IMR-90 (cell line): ENCODE measurements at regions not wholly inside any gene's neighbourhood (a gene's known extent, or its start where the extent isn't known, plus 50 kb on each side); places are given as distances from the start of the nearest gene placed in this dataset.

Experiments used
- ATAC-seq: fragments of 200-7000 bp; cut with Tn5 transposase; 2 replicates; pipeline ENCODE4 v1.9.1; 2020; ENCODE audit warnings: low read depth, mild to moderate bottlenecking, moderate library complexity
- BruUV-seq: library from RNA; stranded (reverse); fragments of 400-500 nt; replicated peaks from 2 replicates; lab custom pipeline; 2021; lab: Mats Ljungman, UMichigan
- CTCF ChIA-PET: fragments of 300-600 bp; formaldehyde crosslinking; extraction: SDS; loops from one replicate; lab custom pipeline; 2021; ENCODE audit warnings: antibody characterized with exemption; lab: Yijun Ruan, JAX
- POLR2A ChIA-PET: fragments of 300-600 bp; sonication (Branson Sonifier 250); formaldehyde crosslinking; loops from one replicate; lab custom pipeline; 2022; ENCODE audit warnings: antibody characterized with exemption; ENCODE audit not compliant: unreplicated experiment; lab: Charles Lee
- DNase-seq: peaks from one replicate; pipeline ENCODE4 v3.0.0; 2013
- H2AFZ ChIP-seq: replicated peaks from 2 replicates; pipeline ENCODE3; 2013; ENCODE audit warnings: low read length, mild to moderate bottlenecking; ENCODE audit not compliant: poor library complexity
- H2AK5ac ChIP-seq: 2 replicates; pipeline ENCODE4 v1.6.1; 2013; ENCODE audit warnings: low read depth, low read length, inconsistent platforms
- H2AK9ac ChIP-seq: replicated peaks from 2 replicates; pipeline ENCODE3; 2013; ENCODE audit warnings: mild to moderate bottlenecking, low read depth, low read length, moderate library complexity; ENCODE audit not compliant: poor library complexity
- H2BK120ac ChIP-seq: 2 replicates; pipeline ENCODE4 v1.6.1; 2013; ENCODE audit warnings: low read depth, low read length, inconsistent platforms
- H2BK15ac ChIP-seq: 3 replicates; pipeline ENCODE4 v1.6.1; 2013; ENCODE audit warnings: low read depth, low read length, inconsistent platforms
- H2BK20ac ChIP-seq: 2 replicates; pipeline ENCODE4 v1.6.1; 2013; ENCODE audit warnings: low read depth, mild to moderate bottlenecking, inconsistent platforms, low read length, moderate library complexity
- H2BK5ac ChIP-seq: 2 replicates; pipeline ENCODE4 v1.6.1; 2013; ENCODE audit warnings: mild to moderate bottlenecking, low read depth, low read length, inconsistent platforms; ENCODE audit not compliant: poor library complexity, severe bottlenecking
- H3K14ac ChIP-seq: replicated peaks from 2 replicates; pipeline ENCODE4 v1.6.1; 2013; ENCODE audit warnings: low read depth, low read length, inconsistent platforms
- H3K18ac ChIP-seq: 2 replicates; pipeline ENCODE4 v1.6.1; 2013; ENCODE audit warnings: low read depth, low read length, control low read depth
- H3K23ac ChIP-seq: 2 replicates; pipeline ENCODE4 v1.6.1; 2013; ENCODE audit warnings: low read depth, low read length, inconsistent platforms
- H3K27ac ChIP-seq: 2 replicates; pipeline ENCODE4 v1.5.1; 2013; ENCODE audit warnings: mild to moderate bottlenecking, control low read depth, low read length; ENCODE audit not compliant: insufficient read depth
- H3K27me3 ChIP-seq: 2 replicates; pipeline ENCODE4 v1.6.1; 2013; ENCODE audit warnings: low read length; ENCODE audit not compliant: control insufficient read depth, insufficient read depth
- H3K36me3 ChIP-seq: 2 replicates; pipeline ENCODE4 v1.6.1; 2013; ENCODE audit warnings: low read length, mixed read lengths; ENCODE audit not compliant: control insufficient read depth, insufficient read depth
- H3K4ac ChIP-seq: 2 replicates; pipeline ENCODE4 v1.6.1; 2013; ENCODE audit warnings: low read depth, low read length, inconsistent platforms
- H3K4me1 ChIP-seq: 2 replicates; pipeline ENCODE4 v1.6.1; 2013; ENCODE audit warnings: low read length, mixed read lengths; ENCODE audit not compliant: control insufficient read depth, insufficient read depth
- H3K4me2 ChIP-seq: 2 replicates; pipeline ENCODE4 v1.6.1; 2013; ENCODE audit warnings: low read depth, mild to moderate bottlenecking, control low read depth, low read length, moderate library complexity
- H3K4me3 ChIP-seq: 2 replicates; pipeline ENCODE4 v1.5.1; 2013; ENCODE audit warnings: low read depth, mild to moderate bottlenecking, control low read depth, low read length, moderate library complexity; ENCODE audit not compliant: insufficient read depth
- H3K56ac ChIP-seq: 2 replicates; pipeline ENCODE4 v1.6.1; 2013; ENCODE audit warnings: low read length, inconsistent platforms; ENCODE audit not compliant: insufficient read depth; ENCODE audit errors: extremely low read depth
- H3K79me1 ChIP-seq, 2 experiments: 2 replicates each; pipeline ENCODE4 v1.6.1; 2013; ENCODE audit warnings: low read length in 2 of 2, inconsistent platforms in 1 of 2, low read depth in 1 of 2
- H3K9ac ChIP-seq: 2 replicates; pipeline ENCODE4 v1.6.1; 2013; ENCODE audit warnings: low read depth, low read length, control low read depth
- H3K9me1 ChIP-seq: 2 replicates; pipeline ENCODE4 v1.6.1; 2013; ENCODE audit warnings: low read length, inconsistent platforms; ENCODE audit not compliant: insufficient read depth
- H3K9me3 ChIP-seq: 2 replicates; pipeline ENCODE4 v1.6.1; 2013; ENCODE audit warnings: low read length; ENCODE audit not compliant: control insufficient read depth, insufficient read depth
- H4K20me1 ChIP-seq: 2 replicates; pipeline ENCODE4 v1.6.1; 2013; ENCODE audit warnings: low read length, inconsistent platforms; ENCODE audit not compliant: insufficient read depth
- H4K5ac ChIP-seq: 2 replicates; pipeline ENCODE4 v1.6.1; 2013; ENCODE audit warnings: mild to moderate bottlenecking, low read depth, low read length, control low read depth
- H4K8ac ChIP-seq, 2 experiments: 2 replicates each; pipeline ENCODE4 v1.6.1; 2013; ENCODE audit warnings: low read depth in 2 of 2, low read length in 2 of 2, control low read depth in 1 of 2, inconsistent platforms in 1 of 2
- H4K91ac ChIP-seq: 2 replicates; pipeline ENCODE4 v1.6.1; 2013; ENCODE audit warnings: low read depth, low read length, inconsistent platforms; ENCODE audit not compliant: insufficient read depth
- BHLHE40 ChIP-seq: fragments of 150-350 bp; IDR thresholded peaks from 2 replicates; pipeline ENCODE4 v1.6.1; 2016; ENCODE audit warnings: mild to moderate bottlenecking, low read depth, low read length
- CEBPB ChIP-seq: IDR thresholded peaks from 2 replicates; pipeline ENCODE4 v1.6.1; 2012; ENCODE audit warnings: low read depth, low read length, improper control_type of control experiment
- CHD1 ChIP-seq: IDR thresholded peaks from 2 replicates; pipeline ENCODE4 v1.6.1; 2012; ENCODE audit warnings: low read depth, low read length, improper control_type of control experiment
- CTCF ChIP-seq: conservative IDR thresholded peaks from 2 replicates; pipeline ENCODE4 v1.5.1; 2012; ENCODE audit warnings: mild to moderate bottlenecking, low read depth, low read length, improper control_type of control experiment
- ELK1 ChIP-seq: fragments of 150-350 bp; IDR thresholded peaks from 2 replicates; pipeline ENCODE4 v1.6.1; 2016; ENCODE audit warnings: low read depth, mild to moderate bottlenecking, low read length, moderate library complexity, borderline replicate concordance
- FOS ChIP-seq: fragments of 150-350 bp; IDR thresholded peaks from 2 replicates; pipeline ENCODE4 v1.6.1; 2016; ENCODE audit warnings: low read depth, low read length
- MAFK ChIP-seq: IDR thresholded peaks from 2 replicates; pipeline ENCODE4 v1.6.1; 2012; ENCODE audit warnings: low read depth, low read length, improper control_type of control experiment
- MAZ ChIP-seq: IDR thresholded peaks from 2 replicates; pipeline ENCODE4 v1.6.1; 2012; ENCODE audit warnings: low read depth, mild to moderate bottlenecking, low read length, improper control_type of control experiment, moderate library complexity, borderline replicate concordance
- MXI1 ChIP-seq: IDR thresholded peaks from 2 replicates; pipeline ENCODE4 v1.6.1; 2012; ENCODE audit warnings: low read depth, mild to moderate bottlenecking, low read length, moderate library complexity, borderline replicate concordance
- NFE2L2 ChIP-seq: fragments of 150-350 bp; IDR thresholded peaks from 2 replicates; pipeline ENCODE4 v1.6.1; 2016; ENCODE audit warnings: low read depth, mild to moderate bottlenecking, low read length
- POLR2A ChIP-seq: IDR thresholded peaks from 2 replicates; pipeline ENCODE4 v1.6.1; 2012; ENCODE audit warnings: mild to moderate bottlenecking, low read depth, low read length
- RAD21 ChIP-seq: IDR thresholded peaks from 2 replicates; pipeline ENCODE4 v1.6.1; 2012; ENCODE audit warnings: low read length, improper control_type of control experiment
- RCOR1 ChIP-seq: IDR thresholded peaks from 2 replicates; pipeline ENCODE4 v1.6.1; 2012; ENCODE audit warnings: mild to moderate bottlenecking, low read length, improper control_type of control experiment; ENCODE audit not compliant: insufficient replicate concordance
- SMC3 ChIP-seq: fragments of 150-350 bp; IDR thresholded peaks from 2 replicates; pipeline ENCODE4 v1.6.1; 2016; ENCODE audit warnings: low read depth, mild to moderate bottlenecking, antibody characterized with exemption, low read length, moderate library complexity
- USF2 ChIP-seq: fragments of 150-350 bp; IDR thresholded peaks from 2 replicates; pipeline ENCODE4 v1.6.1; 2017; ENCODE audit warnings: mild to moderate bottlenecking, antibody characterized with exemption, low read length, low read depth
- WGBS, 2 experiments: methylation state at CpG; one replicate each; pipeline versions ENCODE4 v1.1.5 to v1.1.7; 2013; ENCODE audit warnings: missing lambda C conversion rate in 2 of 2; ENCODE audit not compliant: insufficient read length in 1 of 2; ENCODE audit errors: extremely low coverage in 2 of 2; 5-methylcytosine and 5-hydroxymethylcytosine counted together
- dilution Hi-C: fragments of 300-500 bp; cut with HindIII; formaldehyde crosslinking; loops from one replicate; pipeline ENCODE4 v1.14.3; 2018; ENCODE audit warnings: low sequenced_read_pairs; ENCODE audit not compliant: unreplicated experiment
- in situ Hi-C: fragments of 300-500 bp; cut with MboI; formaldehyde crosslinking; loops from 3 replicates; pipeline ENCODE4 v1.14.3; 2019; ENCODE audit warnings: low sequenced_read_pairs, inconsistent platforms, mixed read lengths
- intact Hi-C: fragments of 100-400 bp; cut with micrococcal nuclease; formaldehyde crosslinking; loops from 2 replicates; pipeline ENCODE4 v1.10.0; 2022

- Histone ChIP-seq H3K27ac (no peak overlapping the region), H2BK5ac (no peak overlapping the region), H3K27me3 (no peaks in the 10 kb centered on the region), H4K20me1 (no peaks in the 10 kb centered on the region), H3K23ac (no peak overlapping the region), H3K4ac (no peak overlapping the region), H3K4me3 (no peak overlapping the region), H3K9me1 (no peaks in the 10 kb centered on the region), H4K8ac (no peak overlapping the region), H4K5ac (no peak overlapping the region), H3K4me2 (no peak overlapping the region), H3K18ac (no peak overlapping the region), H2AFZ (no peak overlapping the region), H2BK120ac (no peak overlapping the region), H3K9me3 (peaks cover 2% of the 10 kb centered on the region; the same call in 1 of the 2 replicates), H2AK9ac (no peak overlapping the region), H2BK20ac (no peak overlapping the region), H3K36me3 (no peaks in the 10 kb centered on the region), H3K9ac (no peak overlapping the region), H3K14ac (no peak overlapping the region), H3K56ac (no peak overlapping the region), H3K79me1 (no peaks in the 10 kb centered on the region), H2AK5ac (no peak overlapping the region), H4K91ac (no peak overlapping the region), H2BK15ac (no peak overlapping the region), H3K4me1 (no peaks in the 10 kb centered on the region)
- no peak for TF ChIP-seq MAFK
- TF ChIP-seq MXI1: no peak
- no peak for TF ChIP-seq SMC3
- TF ChIP-seq POLR2A: no peak
- TF ChIP-seq NFE2L2: no peak
- no peak for TF ChIP-seq MAZ
- no peak for TF ChIP-seq USF2
- no peak for TF ChIP-seq FOS
- TF ChIP-seq BHLHE40: no peak
- TF ChIP-seq RAD21: no peak
- TF ChIP-seq ELK1: no peak
- TF ChIP-seq CTCF: no peak
- no peak for TF ChIP-seq RCOR1
- no peak for TF ChIP-seq CEBPB
- no peak for TF ChIP-seq CHD1
- ChIA-PET POLR2A (no interaction called here), CTCF (no interaction called here)
- intact Hi-C loops: no loop called here
- WGBS, 2 experiments: no CpG with 5 or more reads among the region's 1 CpG
- in situ Hi-C loops: no loop called here
- ATAC-seq (no peak), DNase-seq (no peak)
- no TSS peak for BruUV-seq
- dilution Hi-C loops: no loop called here
These were observed 429.6 kb upstream of the LRRC7 start for GRCh38 chr1:69138172-69138571.
